ENCODE measurements at regions not wholly inside any gene's neighbourhood (a gene's known extent, or its start where the extent isn't known, plus 50 kb on each side); places are given as distances from the start of the nearest gene placed in this dataset.

DNA sequence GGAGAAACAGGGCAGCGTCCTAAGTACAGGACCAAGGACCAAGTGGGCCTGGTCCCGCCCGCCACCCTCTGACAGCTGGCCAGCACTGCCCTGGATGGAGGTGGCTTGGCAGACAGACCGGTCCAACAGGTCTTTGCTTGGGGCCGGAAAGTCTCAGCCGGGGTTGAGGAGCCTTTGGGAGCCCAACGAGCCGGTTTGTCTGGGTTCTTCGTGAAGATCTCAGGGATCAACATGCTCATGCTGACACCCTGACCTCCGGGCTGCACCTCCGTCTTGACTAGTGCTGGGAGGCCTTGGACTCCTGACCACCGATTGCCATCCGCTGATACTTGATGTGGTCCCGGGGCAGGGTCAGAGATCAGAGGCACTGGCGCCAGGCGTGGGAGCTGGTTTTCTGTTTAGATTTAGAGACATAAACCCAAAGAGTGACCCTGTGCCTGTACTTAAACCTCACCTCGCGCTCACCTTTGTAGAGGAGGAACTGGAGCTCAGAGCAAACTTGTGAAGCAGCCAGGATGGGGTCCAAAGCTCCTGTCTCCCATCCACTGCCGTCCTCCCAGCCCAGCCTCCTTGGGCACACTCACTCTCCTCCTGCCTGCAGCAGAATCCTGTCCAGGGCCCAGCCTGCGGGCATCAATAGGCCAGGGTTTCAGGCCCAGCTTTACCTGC, 92.1 kb upstream of the GSE1 start:
- TF ChIP-seq CTCF (IDR thresholded peaks at IDR 0.05 in 4 of 5, conservative IDR thresholded peaks at IDR 0.05 in 1 of 5) (no peak), POLR2A (IDR thresholded peaks at IDR 0.05) (no peak)
